ENCODE measurements at regions not wholly inside any gene's neighbourhood (a gene's known extent, or its start where the extent isn't known, plus 50 kb on each side); places are given as distances from the start of the nearest gene placed in this dataset.

- Histone ChIP-seq H3K4me1 (peaks cover 27% of the 10 kb centered on the region), H3K79me2 (ENCODE audit: low read depth) (no peaks in the 10 kb centered on the region), H3K9ac (no peak overlapping the region), H3K36me3 (no peaks in the 10 kb centered on the region), H3K4me2 (no peak overlapping the region), H2AFZ (replicated peaks) (no peak overlapping the region), H3K9me3 (ENCODE audit: low read depth) (no peaks in the 10 kb centered on the region), H4K20me1 (ENCODE audit: low read depth) (no peaks in the 10 kb centered on the region), H3F3A (ENCODE audit: low read depth) (peaks cover 13% of the 10 kb centered on the region), H3K4me3 (no peak overlapping the region), H3K27me3 (no peaks in the 10 kb centered on the region), H3K27ac (no peak overlapping the region)
- H3K4me1 Mint-ChIP-seq, result no peaks in the 10 kb centered on the region
- H3K36me3 Mint-ChIP-seq, result peaks cover 3% of the 10 kb centered on the region
- peaks cover 10% of the 10 kb centered on the region for H3K9me3 Mint-ChIP-seq
- TF ChIP-seq EZH2phosphoT487 (IDR thresholded peaks at IDR 0.05) (no peak), EZH2 (IDR thresholded peaks at IDR 0.05) (no peak)
- TF ChIP-seq, protein P1, sequence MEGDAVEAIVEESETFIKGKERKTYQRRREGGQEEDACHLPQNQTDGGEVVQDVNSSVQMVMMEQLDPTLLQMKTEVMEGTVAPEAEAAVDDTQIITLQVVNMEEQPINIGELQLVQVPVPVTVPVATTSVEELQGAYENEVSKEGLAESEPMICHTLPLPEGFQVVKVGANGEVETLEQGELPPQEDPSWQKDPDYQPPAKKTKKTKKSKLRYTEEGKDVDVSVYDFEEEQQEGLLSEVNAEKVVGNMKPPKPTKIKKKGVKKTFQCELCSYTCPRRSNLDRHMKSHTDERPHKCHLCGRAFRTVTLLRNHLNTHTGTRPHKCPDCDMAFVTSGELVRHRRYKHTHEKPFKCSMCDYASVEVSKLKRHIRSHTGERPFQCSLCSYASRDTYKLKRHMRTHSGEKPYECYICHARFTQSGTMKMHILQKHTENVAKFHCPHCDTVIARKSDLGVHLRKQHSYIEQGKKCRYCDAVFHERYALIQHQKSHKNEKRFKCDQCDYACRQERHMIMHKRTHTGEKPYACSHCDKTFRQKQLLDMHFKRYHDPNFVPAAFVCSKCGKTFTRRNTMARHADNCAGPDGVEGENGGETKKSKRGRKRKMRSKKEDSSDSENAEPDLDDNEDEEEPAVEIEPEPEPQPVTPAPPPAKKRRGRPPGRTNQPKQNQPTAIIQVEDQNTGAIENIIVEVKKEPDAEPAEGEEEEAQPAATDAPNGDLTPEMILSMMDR (IDR thresholded peaks at IDR 0.05), result no peak
- no peak overlapping the region for H3K27ac Mint-ChIP-seq
- peaks cover 6% of the 10 kb centered on the region for H3K27me3 Mint-ChIP-seq (ENCODE audit: insufficient read depth, low read depth)
- no peak overlapping the region for H3K4me3 Mint-ChIP-seq
- no peak for DNase-seq (ENCODE audit: low spot score)
Measured at GRCh38 chr12:124236625-124237031, 58.3 kb upstream of the RFLNA start.

GRCh38 chr12:124238886-124239285, 56.0 kb upstream of the RFLNA start:
- peaks cover 12% of the 10 kb centered on the region for H3K4me1 Mint-ChIP-seq
- no peak overlapping the region for H3K27ac Mint-ChIP-seq

DNA sequence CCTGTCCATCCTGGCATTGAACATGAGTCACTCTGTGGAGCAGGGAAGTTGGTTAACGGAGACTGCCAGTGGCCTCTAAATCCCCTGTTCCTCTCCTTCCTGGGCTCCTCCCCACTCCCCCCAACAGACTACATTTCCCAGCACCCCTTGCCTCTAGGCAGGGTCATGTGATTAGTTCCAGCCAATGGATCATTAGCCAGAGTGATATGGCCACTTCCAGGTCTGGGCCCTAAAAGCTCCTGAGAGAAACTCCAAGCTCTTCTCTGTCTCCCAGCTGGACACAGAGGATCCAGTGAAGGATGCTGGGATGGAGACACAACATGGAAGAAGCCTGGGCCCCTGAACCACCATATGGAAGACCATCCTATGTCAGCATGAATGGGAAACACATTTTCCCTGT, 54.4 kb upstream of the RFLNA start:
- Histone ChIP-seq H3K9me3 (ENCODE audit: low read depth) (no peaks in the 10 kb centered on the region), H3K4me1 (peaks cover 12% of the 10 kb centered on the region), H2AFZ (replicated peaks) (no peak overlapping the region), H3K9ac (no peak overlapping the region), H3K36me3 (no peaks in the 10 kb centered on the region), H3K27me3 (no peaks in the 10 kb centered on the region), H4K20me1 (ENCODE audit: low read depth) (no peaks in the 10 kb centered on the region), H3K4me3 (no peak overlapping the region), H3K4me2 (no peak overlapping the region), H3F3A (ENCODE audit: low read depth) (no peaks in the 10 kb centered on the region), H3K79me2 (ENCODE audit: low read depth) (no peaks in the 10 kb centered on the region), H3K27ac (no peak overlapping the region)
- Mint-ChIP-seq H3K36me3 (no peaks in the 10 kb centered on the region), H3K27me3 (ENCODE audit: insufficient read depth, low read depth) (peaks cover 3% of the 10 kb centered on the region), H3K4me3 (no peak overlapping the region), H3K4me1 (peaks cover 12% of the 10 kb centered on the region), H3K27ac (no peak overlapping the region), H3K9me3 (peaks cover 9% of the 10 kb centered on the region)
- peak; percentile 42 for DNase-seq (ENCODE audit: low spot score)
- TF ChIP-seq EZH2 (IDR thresholded peaks at IDR 0.05) (no peak), EZH2phosphoT487 (IDR thresholded peaks at IDR 0.05) (no peak)
- TF ChIP-seq, protein P1 (IDR thresholded peaks at IDR 0.05), result no peak

More at GRCh38 chr12:124238886-124239285, 56.0 kb upstream of the RFLNA start:
- TF ChIP-seq, protein P1 (IDR thresholded peaks at IDR 0.05), result no peak
- no peak for TF ChIP-seq EZH2 (IDR thresholded peaks at IDR 0.05)
- TF ChIP-seq EZH2phosphoT487 (IDR thresholded peaks at IDR 0.05), result no peak
- H4K20me1 ChIP-seq (ENCODE audit: low read depth), result no peaks in the 10 kb centered on the region
- H3K4me2 ChIP-seq, result no peak overlapping the region
- H3K9ac ChIP-seq, result no peak overlapping the region
- H2AFZ ChIP-seq (replicated peaks), result no peak overlapping the region
- H3K4me3 ChIP-seq, result no peak overlapping the region
- Mint-ChIP-seq H3K9me3 (peaks cover 10% of the 10 kb centered on the region), H3K27me3 (ENCODE audit: insufficient read depth, low read depth) (peaks cover 7% of the 10 kb centered on the region), H3K4me3 (no peak overlapping the region), H3K36me3 (peaks cover 3% of the 10 kb centered on the region)
- H3K36me3 ChIP-seq, result no peaks in the 10 kb centered on the region
- no peak overlapping the region for H3K27ac ChIP-seq
- H3K9me3 ChIP-seq (ENCODE audit: low read depth), result no peaks in the 10 kb centered on the region
- H3K4me1 ChIP-seq, result peaks cover 13% of the 10 kb centered on the region
- H3K79me2 ChIP-seq (ENCODE audit: low read depth), result no peaks in the 10 kb centered on the region
- no peaks in the 10 kb centered on the region for H3F3A ChIP-seq (ENCODE audit: low read depth)
- no peaks in the 10 kb centered on the region for H3K27me3 ChIP-seq
- DNase-seq (ENCODE audit: low spot score), result no peak

Measured in neural progenitor cell (in vitro differentiated cells).